ENCODE measurements at regions not wholly inside any gene's neighbourhood (a gene's known extent, or its start where the extent isn't known, plus 50 kb on each side); places are given as distances from the start of the nearest gene placed in this dataset.
A peak's percentile ranks its signal among the peaks of the same experiment; 100 is the strongest.

DNA sequence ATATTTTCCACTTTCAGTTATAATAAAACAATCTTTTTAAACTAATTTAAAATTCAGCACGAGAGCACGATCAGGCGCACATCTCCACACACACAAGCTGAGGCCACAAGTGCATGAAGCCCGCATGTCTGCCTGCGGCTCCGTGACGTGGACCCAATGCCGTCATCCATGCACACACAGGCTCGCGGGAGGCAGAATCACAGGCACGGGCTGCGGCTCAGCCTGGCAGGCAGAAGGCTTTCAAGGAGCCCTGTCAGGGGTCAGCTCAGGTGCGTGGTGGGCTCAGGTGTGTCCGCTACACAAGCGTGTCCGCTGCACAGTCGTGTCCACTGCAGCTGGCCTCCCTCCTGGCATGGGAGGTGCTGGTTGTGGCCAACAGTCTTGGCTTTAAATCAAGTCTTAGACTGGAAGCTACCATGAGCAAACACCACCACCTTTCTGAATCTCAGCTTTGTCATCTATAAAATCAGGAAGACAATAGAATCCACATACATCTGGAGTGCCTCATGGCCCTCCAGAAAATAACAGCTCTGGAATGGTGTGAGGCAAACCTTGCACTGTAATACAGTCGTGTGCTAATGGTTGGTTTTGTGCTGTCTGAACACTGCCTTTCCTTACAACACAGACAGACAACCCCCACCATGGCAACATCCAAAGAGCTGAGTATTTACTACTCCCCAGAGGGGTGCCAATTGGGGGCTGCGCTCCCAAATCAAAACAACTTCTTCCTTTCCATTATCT is 210.1 kb downstream of the NDUFA10 start (continued):
- TF ChIP-seq, protein P1, sequence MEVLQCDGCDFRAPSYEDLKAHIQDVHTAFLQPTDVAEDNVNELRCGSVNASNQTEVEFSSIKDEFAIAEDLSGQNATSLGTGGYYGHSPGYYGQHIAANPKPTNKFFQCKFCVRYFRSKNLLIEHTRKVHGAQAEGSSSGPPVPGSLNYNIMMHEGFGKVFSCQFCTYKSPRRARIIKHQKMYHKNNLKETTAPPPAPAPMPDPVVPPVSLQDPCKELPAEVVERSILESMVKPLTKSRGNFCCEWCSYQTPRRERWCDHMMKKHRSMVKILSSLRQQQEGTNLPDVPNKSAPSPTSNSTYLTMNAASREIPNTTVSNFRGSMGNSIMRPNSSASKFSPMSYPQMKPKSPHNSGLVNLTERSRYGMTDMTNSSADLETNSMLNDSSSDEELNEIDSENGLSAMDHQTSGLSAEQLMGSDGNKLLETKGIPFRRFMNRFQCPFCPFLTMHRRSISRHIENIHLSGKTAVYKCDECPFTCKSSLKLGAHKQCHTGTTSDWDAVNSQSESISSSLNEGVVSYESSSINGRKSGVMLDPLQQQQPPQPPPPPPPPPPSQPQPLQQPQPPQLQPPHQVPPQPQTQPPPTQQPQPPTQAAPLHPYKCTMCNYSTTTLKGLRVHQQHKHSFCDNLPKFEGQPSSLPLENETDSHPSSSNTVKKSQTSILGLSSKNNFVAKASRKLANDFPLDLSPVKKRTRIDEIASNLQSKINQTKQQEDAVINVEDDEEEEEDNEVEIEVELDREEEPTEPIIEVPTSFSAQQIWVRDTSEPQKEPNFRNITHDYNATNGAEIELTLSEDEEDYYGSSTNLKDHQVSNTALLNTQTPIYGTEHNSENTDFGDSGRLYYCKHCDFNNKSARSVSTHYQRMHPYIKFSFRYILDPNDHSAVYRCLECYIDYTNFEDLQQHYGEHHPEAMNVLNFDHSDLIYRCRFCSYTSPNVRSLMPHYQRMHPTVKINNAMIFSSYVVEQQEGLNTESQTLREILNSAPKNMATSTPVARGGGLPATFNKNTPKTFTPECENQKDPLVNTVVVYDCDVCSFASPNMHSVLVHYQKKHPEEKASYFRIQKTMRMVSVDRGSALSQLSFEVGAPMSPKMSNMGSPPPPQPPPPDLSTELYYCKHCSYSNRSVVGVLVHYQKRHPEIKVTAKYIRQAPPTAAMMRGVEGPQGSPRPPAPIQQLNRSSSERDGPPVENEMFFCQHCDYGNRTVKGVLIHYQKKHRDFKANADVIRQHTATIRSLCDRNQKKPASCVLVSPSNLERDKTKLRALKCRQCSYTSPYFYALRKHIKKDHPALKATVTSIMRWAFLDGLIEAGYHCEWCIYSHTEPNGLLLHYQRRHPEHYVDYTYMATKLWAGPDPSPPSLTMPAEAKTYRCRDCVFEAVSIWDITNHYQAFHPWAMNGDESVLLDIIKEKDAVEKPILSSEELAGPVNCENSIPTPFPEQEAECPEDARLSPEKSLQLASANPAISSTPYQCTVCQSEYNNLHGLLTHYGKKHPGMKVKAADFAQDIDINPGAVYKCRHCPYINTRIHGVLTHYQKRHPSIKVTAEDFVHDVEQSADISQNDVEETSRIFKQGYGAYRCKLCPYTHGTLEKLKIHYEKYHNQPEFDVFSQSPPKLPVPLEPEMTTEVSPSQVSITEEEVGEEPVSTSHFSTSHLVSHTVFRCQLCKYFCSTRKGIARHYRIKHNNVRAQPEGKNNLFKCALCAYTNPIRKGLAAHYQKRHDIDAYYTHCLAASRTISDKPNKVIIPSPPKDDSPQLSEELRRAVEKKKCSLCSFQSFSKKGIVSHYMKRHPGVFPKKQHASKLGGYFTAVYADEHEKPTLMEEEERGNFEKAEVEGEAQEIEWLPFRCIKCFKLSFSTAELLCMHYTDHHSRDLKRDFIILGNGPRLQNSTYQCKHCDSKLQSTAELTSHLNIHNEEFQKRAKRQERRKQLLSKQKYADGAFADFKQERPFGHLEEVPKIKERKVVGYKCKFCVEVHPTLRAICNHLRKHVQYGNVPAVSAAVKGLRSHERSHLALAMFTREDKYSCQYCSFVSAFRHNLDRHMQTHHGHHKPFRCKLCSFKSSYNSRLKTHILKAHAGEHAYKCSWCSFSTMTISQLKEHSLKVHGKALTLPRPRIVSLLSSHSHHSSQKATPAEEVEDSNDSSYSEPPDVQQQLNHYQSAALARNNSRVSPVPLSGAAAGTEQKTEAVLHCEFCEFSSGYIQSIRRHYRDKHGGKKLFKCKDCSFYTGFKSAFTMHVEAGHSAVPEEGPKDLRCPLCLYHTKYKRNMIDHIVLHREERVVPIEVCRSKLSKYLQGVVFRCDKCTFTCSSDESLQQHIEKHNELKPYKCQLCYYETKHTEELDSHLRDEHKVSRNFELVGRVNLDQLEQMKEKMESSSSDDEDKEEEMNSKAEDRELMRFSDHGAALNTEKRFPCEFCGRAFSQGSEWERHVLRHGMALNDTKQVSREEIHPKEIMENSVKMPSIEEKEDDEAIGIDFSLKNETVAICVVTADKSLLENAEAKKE (CRISPR knock-in tag; IDR thresholded peaks at IDR 0.05): no peak
- no peak for TF ChIP-seq EZH2 (IDR thresholded peaks at IDR 0.05; ENCODE audit: low read depth, unreplicated experiment)

GRCh38 chr2:239814116-239814860 is 210.9 kb downstream of the NDUFA10 start:
- no peaks in the 10 kb centered on the region for H3K36me3 Mint-ChIP-seq (ENCODE audit: low read depth)
- Histone ChIP-seq H3K4me1 (ENCODE audit: insufficient read depth) (no peaks in the 10 kb centered on the region), H3K79me2 (replicated peaks; ENCODE audit: insufficient read depth) (no peaks in the 10 kb centered on the region), H3K27me3 (ENCODE audit: insufficient read depth) (no peaks in the 10 kb centered on the region), H3K36me3 (ENCODE audit: insufficient read depth) (no peaks in the 10 kb centered on the region), H4K20me1 (replicated peaks; ENCODE audit: insufficient read depth) (no peaks in the 10 kb centered on the region), H3F3A (replicated peaks; ENCODE audit: low read depth) (no peaks in the 10 kb centered on the region), H3K27ac (ENCODE audit: low read depth) (no peak overlapping the region), H2AFZ (0 out of 2 replicates have a peak overlapping the region, but pooled peaks have one; percentile 5), H3K4me3 (no peak overlapping the region), H3K9me2 (ENCODE audit: insufficient read depth) (no peaks in the 10 kb centered on the region), H3K4me2 (no peak overlapping the region)
- peak overlapping the region; percentile 21; the same call in 1 of the 2 replicates for H3K27ac Mint-ChIP-seq
- ATAC-seq (no peak), DNase-seq (ENCODE audit: low spot score) (no peak)
- H3K4me1 Mint-ChIP-seq: peaks cover 7% of the 10 kb centered on the region; the same call in 1 of the 3 replicates
- no peak overlapping the region for H3K4me3 Mint-ChIP-seq
- H3K27me3 Mint-ChIP-seq (ENCODE audit: insufficient read depth, low read depth, poor library complexity): peaks cover 10% of the 10 kb centered on the region
- no peaks in the 10 kb centered on the region for H3K9me3 Mint-ChIP-seq
- TF ChIP-seq JUNB (IDR thresholded peaks at IDR 0.05; ENCODE audit: unreplicated experiment) (no peak), CREB1 (CRISPR knock-in tag; IDR thresholded peaks at IDR 0.05; ENCODE audit: low read depth) (no peak), NANOG (IDR thresholded peaks at IDR 0.05; ENCODE audit: borderline replicate concordance) (no peak), ZNF331 (CRISPR knock-in tag; IDR thresholded peaks at IDR 0.05; ENCODE audit: low read depth) (no peak), STAT1 (IDR thresholded peaks at IDR 0.05; ENCODE audit: unreplicated experiment) (no peak), REST (IDR thresholded peaks at IDR 0.05; ENCODE audit: unreplicated experiment) (no peak), ZNF114 (CRISPR knock-in tag; IDR thresholded peaks at IDR 0.05) (no peak), EZH2phosphoT487 (IDR thresholded peaks at IDR 0.05; ENCODE audit: unreplicated experiment) (no peak), EZH2 (IDR thresholded peaks at IDR 0.05; ENCODE audit: low read depth, unreplicated experiment) (no peak)
